ENCODE measurements at regions not wholly inside any gene's neighbourhood (a gene's known extent, or its start where the extent isn't known, plus 50 kb on each side); places are given as distances from the start of the nearest gene placed in this dataset.

- TF ChIP-seq ZNF549 (tag by site-specific recombination; IDR thresholded peaks at IDR 0.05) (no peak), ZNF791 (tag by site-specific recombination; IDR thresholded peaks at IDR 0.05) (no peak), GLI2 (tag by site-specific recombination; IDR thresholded peaks at IDR 0.05; ENCODE audit: borderline replicate concordance, low read depth) (no peak), GLIS1 (tag by site-specific recombination; IDR thresholded peaks at IDR 0.05) (no peak), ZNF248 (tag by site-specific recombination; IDR thresholded peaks at IDR 0.05) (no peak), ZNF654 (tag by site-specific recombination; IDR thresholded peaks at IDR 0.05; ENCODE audit: low read depth) (no peak), ZNF426 (tag by site-specific recombination; IDR thresholded peaks at IDR 0.05) (no peak), PRDM1 (tag by site-specific recombination; IDR thresholded peaks at IDR 0.05) (no peak), KLF1 (tag by site-specific recombination; IDR thresholded peaks at IDR 0.05) (no peak)
Observed at GRCh38 chr22:47593911-47594311, 831.5 kb downstream of the TBC1D22A start (continued).

DNA sequence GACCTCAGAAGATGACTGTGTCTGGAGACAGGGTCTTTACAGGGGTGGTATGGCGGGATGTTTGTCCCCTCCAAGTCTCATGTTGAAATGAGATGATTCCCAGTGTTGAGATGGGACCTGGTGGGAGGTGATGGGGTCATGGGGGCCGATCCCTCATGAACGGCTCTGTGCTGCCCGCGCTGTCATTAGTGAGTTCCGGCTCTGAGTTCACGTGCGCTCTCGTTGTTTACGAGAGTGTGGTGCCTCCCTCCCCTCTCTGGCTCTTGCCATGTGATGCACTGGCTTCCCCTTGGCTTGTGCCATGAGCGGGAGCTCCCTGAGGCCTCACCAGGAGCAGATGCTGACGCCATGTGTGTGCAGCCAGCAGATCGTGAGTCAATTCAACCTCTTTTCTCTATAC, 830.8 kb downstream of the TBC1D22A start:
- H3K9me3 ChIP-seq (ENCODE audit: control insufficient read depth, insufficient read depth, low read depth, low read length) = no peaks in the 10 kb centered on the region
- H3K4me1 ChIP-seq (ENCODE audit: control insufficient read depth, insufficient read depth, low read length) = no peaks in the 10 kb centered on the region
- H3K4me3 ChIP-seq (ENCODE audit: low read depth, low read length) = no peak overlapping the region
- H3K27ac ChIP-seq (ENCODE audit: extremely low read depth, low read depth, low read length) = no peak overlapping the region
- ChIA-PET POLR2A (no interaction called here), CTCF (no interaction called here)
- TF ChIP-seq ZNF239 (tag by site-specific recombination; IDR thresholded peaks at IDR 0.05) = no peak
- TF ChIP-seq KLF7 (tag by site-specific recombination; IDR thresholded peaks at IDR 0.05; ENCODE audit: borderline replicate concordance) = no peak
- TF ChIP-seq ZNF658 (tag by site-specific recombination; IDR thresholded peaks at IDR 0.05) = no peak
- TF ChIP-seq ZNF677 (tag by site-specific recombination; IDR thresholded peaks at IDR 0.05) = no peak
- TF ChIP-seq, protein P1, sequence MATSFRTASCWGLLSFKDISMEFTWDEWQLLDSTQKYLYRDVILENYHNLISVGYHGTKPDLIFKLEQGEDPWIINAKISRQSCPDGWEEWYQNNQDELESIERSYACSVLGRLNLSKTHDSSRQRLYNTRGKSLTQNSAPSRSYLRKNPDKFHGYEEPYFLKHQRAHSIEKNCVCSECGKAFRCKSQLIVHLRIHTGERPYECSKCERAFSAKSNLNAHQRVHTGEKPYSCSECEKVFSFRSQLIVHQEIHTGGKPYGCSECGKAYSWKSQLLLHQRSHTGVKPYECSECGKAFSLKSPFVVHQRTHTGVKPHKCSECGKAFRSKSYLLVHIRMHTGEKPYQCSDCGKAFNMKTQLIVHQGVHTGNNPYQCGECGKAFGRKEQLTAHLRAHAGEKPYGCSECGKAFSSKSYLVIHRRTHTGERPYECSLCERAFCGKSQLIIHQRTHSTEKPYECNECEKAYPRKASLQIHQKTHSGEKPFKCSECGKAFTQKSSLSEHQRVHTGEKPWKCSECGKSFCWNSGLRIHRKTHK (tag by site-specific recombination; IDR thresholded peaks at IDR 0.05) = no peak
- TF ChIP-seq ZNF791 (tag by site-specific recombination; IDR thresholded peaks at IDR 0.05) = no peak
- TF ChIP-seq, protein P2, sequence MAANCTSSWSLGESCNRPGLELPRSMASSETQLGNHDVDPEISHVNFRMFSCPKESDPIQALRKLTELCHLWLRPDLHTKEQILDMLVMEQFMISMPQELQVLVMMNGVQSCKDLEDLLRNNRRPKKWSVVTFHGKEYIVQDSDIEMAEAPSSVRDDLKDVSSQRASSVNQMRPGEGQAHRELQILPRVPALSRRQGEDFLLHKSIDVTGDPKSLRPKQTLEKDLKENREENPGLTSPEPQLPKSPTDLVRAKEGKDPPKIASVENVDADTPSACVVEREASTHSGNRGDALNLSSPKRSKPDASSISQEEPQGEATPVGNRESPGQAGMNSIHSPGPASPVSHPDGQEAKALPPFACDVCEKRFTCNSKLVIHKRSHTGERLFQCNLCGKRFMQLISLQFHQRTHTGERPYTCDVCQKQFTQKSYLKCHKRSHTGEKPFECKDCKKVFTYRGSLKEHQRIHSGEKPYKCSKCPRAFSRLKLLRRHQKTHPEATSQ (tag by site-specific recombination; IDR thresholded peaks at IDR 0.05) = no peak
- no peak for TF ChIP-seq ZNF580 (tag by site-specific recombination; IDR thresholded peaks at IDR 0.05)
- no peak for TF ChIP-seq ZNF623 (tag by site-specific recombination; IDR thresholded peaks at IDR 0.05)
- no peak for TF ChIP-seq ZNF214 (tag by site-specific recombination; IDR thresholded peaks at IDR 0.05; ENCODE audit: borderline replicate concordance)
- TF ChIP-seq SCRT1 (tag by site-specific recombination; IDR thresholded peaks at IDR 0.05; ENCODE audit: borderline replicate concordance) = no peak
- TF ChIP-seq, protein P3, sequence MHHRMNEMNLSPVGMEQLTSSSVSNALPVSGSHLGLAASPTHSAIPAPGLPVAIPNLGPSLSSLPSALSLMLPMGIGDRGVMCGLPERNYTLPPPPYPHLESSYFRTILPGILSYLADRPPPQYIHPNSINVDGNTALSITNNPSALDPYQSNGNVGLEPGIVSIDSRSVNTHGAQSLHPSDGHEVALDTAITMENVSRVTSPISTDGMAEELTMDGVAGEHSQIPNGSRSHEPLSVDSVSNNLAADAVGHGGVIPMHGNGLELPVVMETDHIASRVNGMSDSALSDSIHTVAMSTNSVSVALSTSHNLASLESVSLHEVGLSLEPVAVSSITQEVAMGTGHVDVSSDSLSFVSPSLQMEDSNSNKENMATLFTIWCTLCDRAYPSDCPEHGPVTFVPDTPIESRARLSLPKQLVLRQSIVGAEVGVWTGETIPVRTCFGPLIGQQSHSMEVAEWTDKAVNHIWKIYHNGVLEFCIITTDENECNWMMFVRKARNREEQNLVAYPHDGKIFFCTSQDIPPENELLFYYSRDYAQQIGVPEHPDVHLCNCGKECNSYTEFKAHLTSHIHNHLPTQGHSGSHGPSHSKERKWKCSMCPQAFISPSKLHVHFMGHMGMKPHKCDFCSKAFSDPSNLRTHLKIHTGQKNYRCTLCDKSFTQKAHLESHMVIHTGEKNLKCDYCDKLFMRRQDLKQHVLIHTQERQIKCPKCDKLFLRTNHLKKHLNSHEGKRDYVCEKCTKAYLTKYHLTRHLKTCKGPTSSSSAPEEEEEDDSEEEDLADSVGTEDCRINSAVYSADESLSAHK (tag by site-specific recombination; IDR thresholded peaks at IDR 0.05) = no peak
- no peak for TF ChIP-seq KLF10 (tag by site-specific recombination; IDR thresholded peaks at IDR 0.05)
- TF ChIP-seq ZNF660 (tag by site-specific recombination; IDR thresholded peaks at IDR 0.05) = no peak
- no peak for TF ChIP-seq ZNF701 (tag by site-specific recombination; IDR thresholded peaks at IDR 0.05)
- TF ChIP-seq GLI2 (tag by site-specific recombination; IDR thresholded peaks at IDR 0.05; ENCODE audit: borderline replicate concordance, low read depth) = no peak
- no peak for TF ChIP-seq ZNF707 (tag by site-specific recombination; IDR thresholded peaks at IDR 0.05)
- no peaks in the 10 kb centered on the region for H3K36me3 ChIP-seq (ENCODE audit: control insufficient read depth in 2 of 2, insufficient read depth in 1 of 2, low read length in 2 of 2)
